8988T (cell line): ENCODE measurements at regions not wholly inside any gene's neighbourhood (a gene's known extent, or its start where the extent isn't known, plus 50 kb on each side); places are given as distances from the start of the nearest gene placed in this dataset.

Experiments used
- DNase-seq: peaks from one replicate; pipeline ENCODE4 v3.0.0; 2011

DNA sequence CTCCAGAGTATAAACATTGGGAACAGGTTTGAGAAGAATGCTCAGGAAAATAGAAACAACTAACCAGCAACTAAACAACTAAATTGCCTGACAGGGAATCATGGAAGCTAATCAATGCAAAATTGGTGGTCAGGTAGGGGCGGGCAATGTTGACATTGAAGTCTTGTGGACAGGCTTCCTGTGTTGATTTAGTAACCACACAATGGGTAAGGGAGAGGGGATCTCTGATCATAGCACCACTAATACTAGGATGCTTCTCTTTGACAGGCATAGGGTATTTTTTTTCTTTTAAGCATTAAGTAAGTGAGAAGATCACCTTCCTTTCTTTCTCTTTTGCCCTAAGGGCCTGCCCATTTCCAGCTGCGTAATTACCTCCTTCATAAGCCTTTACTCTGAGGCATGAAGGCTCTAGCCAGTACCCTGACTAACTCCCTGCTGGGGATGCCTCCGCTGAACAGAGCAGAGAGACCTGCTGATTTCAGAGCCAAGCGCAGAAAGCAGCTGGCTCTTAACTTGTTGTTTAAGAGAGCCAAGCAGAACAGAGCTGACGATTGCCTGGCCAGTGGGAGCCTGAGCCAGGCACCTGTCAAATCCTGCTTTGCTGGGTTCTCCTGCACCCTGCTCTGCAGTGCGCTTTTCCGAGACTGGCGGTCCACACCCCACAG, 118.7 kb downstream of the BMP2 start:
- no peak for DNase-seq

GRCh38 chr20:6887966-6888365, 120.5 kb downstream of the BMP2 start:
- no peak for DNase-seq

- no peak for DNase-seq
These were observed 121.4 kb downstream of the BMP2 start for GRCh38 chr20:6888736-6889395.

- DNase-seq, result no peak
These were observed 125.2 kb downstream of the BMP2 start for GRCh38 chr20:6892724-6893123.

- no peak for DNase-seq
These were observed 131.4 kb downstream of the BMP2 start for GRCh38 chr20:6898928-6899327.

DNA sequence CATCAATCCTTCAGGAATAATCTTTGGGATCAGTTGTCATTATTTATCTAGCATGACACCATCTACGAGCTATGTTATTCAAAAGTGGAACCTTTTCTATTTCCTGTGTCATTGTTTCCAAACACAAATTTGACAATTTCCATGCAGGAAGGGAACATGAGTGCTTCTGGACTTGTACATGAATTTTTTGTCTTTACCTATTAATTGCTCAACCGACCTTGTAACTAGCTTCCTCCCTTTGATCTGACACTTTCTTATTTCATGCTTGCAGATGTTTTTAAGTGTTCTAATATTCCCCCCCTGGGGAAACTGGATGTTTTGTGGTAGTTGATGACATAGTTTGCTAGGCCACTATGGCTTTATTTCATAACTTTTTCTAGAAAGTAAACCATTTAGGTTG, 139.4 kb downstream of the BMP2 start:
- DNase-seq, result no peak

- DNase-seq, result no peak
These were observed 141.2 kb downstream of the BMP2 start for GRCh38 chr20:6908673-6909072.

DNA sequence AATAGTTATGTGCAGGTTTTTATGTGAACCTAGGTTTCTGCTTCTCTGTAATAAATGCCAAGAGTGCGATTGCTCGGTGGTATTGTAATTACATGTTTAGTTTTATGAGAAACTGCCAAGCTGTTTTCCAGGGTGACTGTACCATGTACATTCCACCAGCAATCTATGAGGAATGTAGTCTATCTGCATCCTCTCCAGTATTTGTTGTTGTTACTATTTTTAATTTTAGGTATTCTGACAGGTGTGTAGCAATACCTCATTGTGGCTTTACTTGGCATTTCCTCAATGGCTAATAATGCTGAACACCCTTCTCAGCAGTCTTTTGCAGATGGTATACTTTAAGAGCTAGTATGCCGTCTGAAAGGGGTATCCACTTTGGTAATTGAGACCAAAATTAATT, 142.1 kb downstream of the BMP2 start:
- DNase-seq, result no peak

- DNase-seq, result no peak
These were observed 147.5 kb downstream of the BMP2 start for GRCh38 chr20:6914986-6915385.

- no peak for DNase-seq
These were observed 149.5 kb downstream of the BMP2 start for GRCh38 chr20:6916938-6917337.

DNA sequence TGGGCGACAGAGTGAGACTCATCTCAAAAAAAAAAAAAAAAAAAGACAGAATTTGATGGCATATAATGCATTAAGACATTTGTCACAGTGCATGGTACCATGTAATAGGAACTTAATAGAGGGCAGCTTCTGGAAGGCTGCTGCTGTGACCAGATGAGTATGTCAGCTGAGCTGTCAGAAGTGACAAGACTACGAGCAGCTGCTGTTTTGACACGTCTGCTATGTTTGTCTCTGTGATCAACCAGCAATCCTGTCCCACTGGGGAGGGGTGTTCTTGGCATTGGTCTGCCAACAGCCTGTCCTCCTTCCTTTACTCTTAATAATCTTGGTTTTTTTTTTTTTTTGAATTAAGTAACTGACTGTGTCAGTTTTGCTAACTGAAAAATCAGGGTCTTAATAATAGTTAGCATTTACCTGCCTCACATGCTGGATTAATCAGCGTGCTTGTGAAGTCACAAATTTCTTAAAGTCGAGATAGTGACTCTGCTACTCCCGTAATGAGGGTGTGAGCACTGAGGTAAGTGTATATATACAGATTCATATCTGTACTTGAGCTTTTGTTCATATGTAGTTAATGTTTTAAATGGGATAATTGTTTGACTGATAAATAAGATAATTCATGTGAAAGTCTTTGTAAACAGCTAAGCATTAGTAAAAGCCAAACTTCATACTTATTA, 152.4 kb downstream of the BMP2 start:
- DNase-seq, result no peak

DNA sequence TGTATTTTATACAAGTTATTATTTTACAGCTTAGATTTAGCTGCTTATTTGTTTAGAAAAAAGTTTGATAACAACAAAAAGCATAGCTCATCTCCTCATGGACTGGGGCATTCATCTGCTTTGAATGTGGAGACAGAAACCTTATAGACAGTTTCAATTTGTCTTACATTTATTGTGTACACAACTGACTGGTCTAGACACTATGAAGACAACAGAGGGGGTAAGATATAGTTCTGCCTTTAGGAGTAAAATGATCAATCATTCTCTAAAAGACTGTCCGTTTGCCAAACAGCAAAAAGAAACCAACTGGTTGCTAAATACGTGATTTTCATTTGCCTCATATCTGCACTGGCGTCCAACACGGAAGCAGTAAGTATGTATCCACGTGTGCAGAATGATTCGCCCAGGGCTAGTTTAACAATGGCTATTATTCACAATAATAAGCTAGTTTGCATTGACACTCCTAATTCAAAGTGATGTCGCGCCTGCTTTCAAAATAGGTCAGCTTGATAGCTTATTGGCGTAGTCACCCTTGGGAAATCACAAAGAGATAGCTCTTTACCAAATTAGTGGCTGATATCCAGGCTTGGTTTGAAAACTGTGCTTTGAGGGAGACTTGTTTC, 153.6 kb downstream of the BMP2 start:
- no peak for DNase-seq

DNA sequence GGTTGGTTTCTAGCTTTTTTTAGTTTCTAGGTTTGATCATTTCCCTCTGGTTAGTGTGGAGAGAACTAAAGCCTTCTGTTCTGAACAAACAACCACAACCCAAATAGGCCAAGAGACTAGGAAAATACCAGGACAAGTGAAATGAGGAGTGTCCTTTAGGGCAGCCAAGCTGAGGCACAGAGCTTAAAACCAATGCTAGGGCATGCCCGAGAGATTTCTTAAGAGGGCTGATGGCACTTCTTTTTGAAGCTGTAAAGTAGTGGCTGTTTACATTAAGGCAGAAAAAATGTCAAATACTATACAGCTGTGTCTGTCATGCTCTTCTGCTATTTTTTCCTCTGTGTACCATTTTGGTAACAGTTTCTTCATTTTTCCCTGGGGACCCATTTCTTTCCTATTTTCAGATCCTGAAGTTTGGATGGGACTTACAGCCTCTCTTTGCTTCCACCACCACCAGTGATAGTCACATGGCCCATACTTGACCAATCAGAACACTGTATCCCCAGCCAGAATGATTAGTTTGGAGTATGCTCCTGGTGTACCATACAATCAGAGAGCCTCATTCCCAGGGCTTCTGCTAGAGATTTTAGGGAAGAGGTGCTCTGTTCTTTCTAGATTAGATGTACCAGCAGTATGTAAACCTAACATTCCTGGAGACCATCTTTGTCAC, 154.4 kb downstream of the BMP2 start:
- DNase-seq, result no peak

DNA sequence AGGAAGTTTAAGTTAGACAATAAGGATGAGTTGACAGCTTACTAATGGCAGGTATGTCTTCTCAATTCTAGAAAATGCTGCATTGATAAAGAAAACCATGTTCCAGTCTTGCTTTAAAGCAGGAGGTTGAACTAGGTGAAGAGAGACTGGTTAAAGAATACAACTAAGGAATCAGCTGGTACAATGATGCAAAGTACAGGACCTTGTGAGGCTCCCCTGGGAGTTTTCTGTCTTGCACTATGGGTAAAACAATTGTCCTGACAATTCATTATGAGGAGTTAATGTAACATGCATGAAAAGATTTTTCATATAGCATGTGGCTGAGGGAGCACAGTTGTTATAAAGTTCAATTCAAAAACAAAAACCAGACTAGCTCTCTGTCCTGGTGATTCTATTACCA, 157.2 kb downstream of the BMP2 start:
- DNase-seq, result no peak

DNA sequence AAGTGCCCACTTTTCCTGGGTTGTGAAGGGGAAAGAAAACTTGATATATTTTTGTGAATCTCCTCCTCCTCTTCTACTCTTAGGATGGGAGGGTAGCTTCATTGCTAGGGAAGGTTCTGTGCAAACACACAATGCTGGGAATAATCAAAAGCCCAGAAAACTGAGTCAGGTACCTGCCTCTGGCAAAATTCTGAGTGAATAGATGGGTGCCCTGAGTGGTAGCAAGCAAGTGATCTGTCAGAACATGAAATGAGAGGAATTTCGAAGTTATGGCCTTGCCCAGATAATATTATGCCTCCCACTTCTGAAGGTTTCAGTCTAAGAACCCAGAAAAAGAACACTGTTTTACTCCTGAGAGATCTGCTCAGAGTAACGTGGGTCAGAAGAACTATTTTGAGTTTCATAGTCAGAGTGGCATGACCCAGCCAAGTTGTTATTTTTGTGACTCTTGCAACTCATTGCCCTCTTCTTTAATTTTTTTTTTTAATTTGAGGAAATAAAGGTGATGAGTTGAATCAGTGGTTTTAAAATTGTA, 158.3 kb downstream of the BMP2 start:
- DNase-seq, result no peak

GRCh38 chr20:6940048-6940447, 172.6 kb downstream of the BMP2 start:
- DNase-seq, result no peak

DNA sequence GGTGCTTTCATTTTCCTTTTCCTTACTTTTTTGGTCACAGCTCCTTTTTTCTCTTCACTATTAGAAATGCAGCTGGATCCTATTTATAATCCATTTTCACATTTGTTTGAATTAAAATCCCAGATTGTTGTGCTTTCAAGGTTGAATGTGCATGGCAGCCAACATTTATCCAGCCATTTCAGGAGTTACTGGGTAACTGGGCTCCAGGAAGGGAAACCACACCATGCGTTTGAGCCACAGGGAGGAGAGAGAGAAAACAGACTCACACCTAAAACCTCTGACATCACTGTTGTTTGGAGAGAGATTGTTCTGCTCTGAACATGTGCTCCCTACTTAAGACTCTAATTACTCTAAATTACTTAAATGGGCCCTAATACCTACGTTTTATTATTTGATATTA, 173.4 kb downstream of the BMP2 start:
- DNase-seq, result no peak

GRCh38 chr20:6941571-6941970, 174.1 kb downstream of the BMP2 start:
- DNase-seq, result no peak

- no peak for DNase-seq
These were observed 174.8 kb downstream of the BMP2 start for GRCh38 chr20:6942266-6942665.

GRCh38 chr20:6944292-6944691, 176.8 kb downstream of the BMP2 start:
- no peak for DNase-seq

GRCh38 chr20:6953611-6954010, 186.1 kb downstream of the BMP2 start:
- no peak for DNase-seq

- DNase-seq, result no peak
These were observed 186.7 kb downstream of the BMP2 start for GRCh38 chr20:6954219-6954618.

DNA sequence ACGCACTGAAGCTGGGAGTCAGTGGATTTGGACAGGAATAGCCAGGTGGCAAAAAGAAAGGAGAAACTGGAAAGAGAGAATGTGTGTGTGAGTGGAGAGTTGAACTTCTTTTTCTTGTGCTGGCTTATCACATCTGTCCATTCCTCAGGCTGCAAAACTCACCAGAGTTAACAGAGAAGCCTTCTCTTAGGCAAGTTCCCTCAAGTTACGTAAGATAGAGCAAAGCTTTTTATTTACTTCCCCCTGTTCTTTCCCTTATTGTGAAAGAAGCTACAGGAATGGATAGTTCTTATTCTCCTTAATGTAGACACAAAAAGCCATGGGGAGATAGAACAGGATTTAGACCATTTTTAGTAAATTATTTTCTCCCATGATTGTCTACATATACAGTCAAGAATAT, 188.6 kb downstream of the BMP2 start:
- no peak for DNase-seq
